ENCODE measurements at regions not wholly inside any gene's neighbourhood (a gene's known extent, or its start where the extent isn't known, plus 50 kb on each side); places are given as distances from the start of the nearest gene placed in this dataset.

GRCh38 chr13:78862446-78862845 is 203.5 kb upstream of the OBI1 start:
- DNase-seq = no peak

- DNase-seq = no peak
Measured at GRCh38 chr13:78852709-78853108, 193.8 kb upstream of the OBI1 start.

GRCh38 chr13:78845656-78846365 is 186.9 kb upstream of the OBI1 start:
- DNase-seq = no peak

GRCh38 chr13:78844106-78844505 is 185.2 kb upstream of the OBI1 start:
- DNase-seq = no peak

- peak; percentile 93 for DNase-seq
Measured at GRCh38 chr13:78841358-78841963, 182.5 kb upstream of the OBI1 start.

- no peak for DNase-seq
Measured at GRCh38 chr13:78836238-78836784, 177.4 kb upstream of the OBI1 start.

- DNase-seq = no peak
Measured at GRCh38 chr13:78832461-78832860, 173.5 kb upstream of the OBI1 start.

GRCh38 chr13:78830508-78830907 is 171.6 kb upstream of the OBI1 start:
- no peak for DNase-seq

GRCh38 chr13:78829821-78830220 is 170.9 kb upstream of the OBI1 start:
- no peak for DNase-seq

- no peak for DNase-seq
Measured at GRCh38 chr13:78827471-78827870, 168.5 kb upstream of the OBI1 start.

GRCh38 chr13:78826936-78827335 is 168.0 kb upstream of the OBI1 start:
- DNase-seq = no peak

- DNase-seq = no peak
Measured at GRCh38 chr13:78826312-78826711, 167.4 kb upstream of the OBI1 start.

GRCh38 chr13:78820541-78820940 is 161.6 kb upstream of the OBI1 start:
- no peak for DNase-seq

GRCh38 chr13:78816592-78816991 is 157.6 kb upstream of the OBI1 start:
- no peak for DNase-seq

- DNase-seq = no peak
Measured at GRCh38 chr13:78816154-78816553, 157.2 kb upstream of the OBI1 start.

- no peak for DNase-seq
Measured at GRCh38 chr13:78806457-78806856, 147.5 kb upstream of the OBI1 start.

GRCh38 chr13:78802912-78803311 is 144.0 kb upstream of the OBI1 start:
- DNase-seq = no peak

GRCh38 chr13:78787190-78787589 is 128.2 kb upstream of the OBI1 start:
- peak; percentile 62 for DNase-seq

GRCh38 chr13:78786459-78786858 is 127.5 kb upstream of the OBI1 start:
- no peak for DNase-seq

GRCh38 chr13:78785764-78786163 is 126.8 kb upstream of the OBI1 start:
- no peak for DNase-seq

GRCh38 chr13:78784014-78784750 is 125.2 kb upstream of the OBI1 start:
- DNase-seq = no peak

GRCh38 chr13:78780708-78781107 is 121.8 kb upstream of the OBI1 start:
- DNase-seq = no peak

GRCh38 chr13:78779608-78780007 is 120.7 kb upstream of the OBI1 start:
- peak; percentile 85 for DNase-seq

GRCh38 chr13:78777976-78778375 is 119.0 kb upstream of the OBI1 start:
- DNase-seq = peak; percentile 42
